Gastroesophageal sphincter (tissue), 3 donors: ENCODE measurements at regions not wholly inside any gene's neighbourhood (a gene's known extent, or its start where the extent isn't known, plus 50 kb on each side); places are given as distances from the start of the nearest gene placed in this dataset.

Source experiments
- EP300 ChIP-seq: sonication (generic); formaldehyde crosslinking; IDR thresholded peaks from one replicate; pipeline ENCODE4 v1.6.1; 2017; ENCODE audit warnings: antibody characterized with exemption, mild to moderate bottlenecking
- POLR2A ChIP-seq, 2 donors: fragments of 450-650 bp; IDR thresholded peaks; one replicate each; pipeline ENCODE4 v1.6.1; 2017; ENCODE audit warnings: antibody characterized with exemption in 2 of 2, mild to moderate bottlenecking in 2 of 2, moderate library complexity in 1 of 2
- POLR2AphosphoS5 ChIP-seq: sonication (generic); formaldehyde crosslinking; IDR thresholded peaks from one replicate; pipeline ENCODE4 v1.6.1; 2017; ENCODE audit warnings: antibody characterized with exemption
- TF ChIP-seq, protein P1 (sequence below), 4 experiments: fragments of 200-600 bp in 2 of 4; fragments of 450-650 bp in 2 of 4; sonication (generic) in 1 of 4; IDR thresholded peaks; one replicate each; pipeline ENCODE4 v1.5.1; 2017 to 2019; ENCODE audit warnings: antibody characterized with exemption in 4 of 4, mild to moderate bottlenecking in 2 of 4, moderate library complexity in 2 of 4

DNA sequence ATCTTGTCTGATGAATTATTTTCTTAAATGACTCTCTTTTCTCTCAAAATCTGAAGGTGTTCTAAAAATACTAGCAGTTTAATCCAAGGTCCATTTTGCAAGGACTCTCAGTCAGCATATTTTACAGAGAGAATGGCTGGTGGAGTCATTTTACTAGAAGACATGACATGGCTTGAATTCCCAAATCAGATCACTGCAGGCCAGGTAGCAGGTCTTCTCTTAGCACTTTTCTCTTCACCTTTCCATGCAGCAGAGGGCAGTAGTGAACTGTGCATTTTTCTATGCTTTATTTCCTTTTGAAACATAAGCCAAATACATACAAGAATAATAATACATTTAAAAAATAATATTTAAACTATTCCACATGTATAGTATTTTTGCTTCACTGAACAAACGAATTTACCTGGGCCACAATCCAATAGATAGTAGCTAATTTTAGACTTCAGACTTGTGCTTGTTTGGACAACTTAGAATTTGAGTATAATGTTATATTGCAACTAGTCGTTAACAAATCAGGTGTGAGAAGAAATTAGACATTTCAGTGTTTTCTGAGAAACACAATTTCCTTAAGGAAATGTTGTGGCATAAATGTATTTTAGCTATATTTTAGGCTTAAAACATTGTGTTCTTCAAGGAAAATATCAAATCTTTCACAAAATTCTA is 289.4 kb upstream of the DAB2 start:
- TF ChIP-seq, protein P1, sequence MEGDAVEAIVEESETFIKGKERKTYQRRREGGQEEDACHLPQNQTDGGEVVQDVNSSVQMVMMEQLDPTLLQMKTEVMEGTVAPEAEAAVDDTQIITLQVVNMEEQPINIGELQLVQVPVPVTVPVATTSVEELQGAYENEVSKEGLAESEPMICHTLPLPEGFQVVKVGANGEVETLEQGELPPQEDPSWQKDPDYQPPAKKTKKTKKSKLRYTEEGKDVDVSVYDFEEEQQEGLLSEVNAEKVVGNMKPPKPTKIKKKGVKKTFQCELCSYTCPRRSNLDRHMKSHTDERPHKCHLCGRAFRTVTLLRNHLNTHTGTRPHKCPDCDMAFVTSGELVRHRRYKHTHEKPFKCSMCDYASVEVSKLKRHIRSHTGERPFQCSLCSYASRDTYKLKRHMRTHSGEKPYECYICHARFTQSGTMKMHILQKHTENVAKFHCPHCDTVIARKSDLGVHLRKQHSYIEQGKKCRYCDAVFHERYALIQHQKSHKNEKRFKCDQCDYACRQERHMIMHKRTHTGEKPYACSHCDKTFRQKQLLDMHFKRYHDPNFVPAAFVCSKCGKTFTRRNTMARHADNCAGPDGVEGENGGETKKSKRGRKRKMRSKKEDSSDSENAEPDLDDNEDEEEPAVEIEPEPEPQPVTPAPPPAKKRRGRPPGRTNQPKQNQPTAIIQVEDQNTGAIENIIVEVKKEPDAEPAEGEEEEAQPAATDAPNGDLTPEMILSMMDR (IDR thresholded peaks at IDR 0.05), result peak; percentile 30 to 69 (median 54)
- TF ChIP-seq POLR2A (IDR thresholded peaks at IDR 0.05) (no peak), EP300 (no peak), POLR2AphosphoS5 (no peak)
